Pancreas (tissue), 10 donors: ENCODE measurements at regions not wholly inside any gene's neighbourhood (a gene's known extent, or its start where the extent isn't known, plus 50 kb on each side); places are given as distances from the start of the nearest gene placed in this dataset.
"Not testable (repeated sequence)": the region's sequence is repeated elsewhere in the genome, so short reads cannot be mapped to it uniquely, and the experiment has no call there.

Source experiments
- ATAC-seq, 4 donors: fragments of 200-7000 bp; cut with Tn5 transposase; one replicate each; pipeline versions ENCODE4 v1.8.0 to v1.9.1; 2020; ENCODE audit warnings: mild to moderate bottlenecking in 4 of 4, moderate library complexity in 4 of 4
- DNase-seq, 6 donors: peaks; one replicate each; pipeline ENCODE4 v3.0.0-alpha.2; 2020
- FAIRE-seq: peaks from 2 replicates; lab custom pipeline; 2012; peaks lifted over from hg19 to GRCh38; lab: Jason Lieb, UNC
- H3K27ac ChIP-seq, 4 donors: fragments of 200-600 bp; sonication (generic); 1 replicate in 3 of 4; 2 replicates in 1 of 4; pipeline versions ENCODE4 v1.5.0 to v1.8.0; 2020
- H3K27me3 ChIP-seq, 4 donors: fragments of 200-600 bp; one replicate each; pipeline ENCODE4 v1.8.0; 2021
- H3K36me3 ChIP-seq, 3 donors: fragments of 200-600 bp; sonication (generic) in 1 of 3; one replicate each; pipeline versions ENCODE4 v1.5.0 to v1.8.0; 2020 to 2021
- H3K4me1 ChIP-seq, 3 donors: fragments of 200-600 bp; one replicate each; pipeline ENCODE4 v1.8.0; 2021
- H3K4me3 ChIP-seq, 4 donors: fragments of 200-600 bp; sonication (generic) in 2 of 4; one replicate each; pipeline versions ENCODE4 v1.5.0 to v1.8.0; 2020 to 2021
- H3K9me3 ChIP-seq, 4 donors: fragments of 200-600 bp; one replicate each; pipeline ENCODE4 v1.8.0; 2021
- WGBS, 2 donors: extraction: QIAGEN DNeasy Blood & Tissue Kit; methylation state at CpG; one replicate each; pipeline ENCODE4 v1.1.7; 2013; 5-methylcytosine and 5-hydroxymethylcytosine counted together
- intact Hi-C, 3 donors: fragments of 100-400 bp; cut with DNase I; formaldehyde crosslinking; loops; one replicate each; pipeline versions ENCODE4 v1.11.1 to v1.14.2; 2022
- donor health status: healthy with polysubstance abuse.
- donor health status: DM: no; HTN: no; CAD: no; lungs with moderate emphysema.
- donor health status: DM: no; HTN: no; CAD: no.
- donor health status: control.
- donor health status: control.
- donor health status: Bipolar disorder and iron deficiency.
- donor health status: DM: yes; HTN: yes; CAD: no.
- donor health status: DM: no; HTN: no; CAD: no.
- donor health status: DM: no; HTN: no; CAD: no.
- donor health status: DM: yes; HTN: yes; CAD: no.

DNA sequence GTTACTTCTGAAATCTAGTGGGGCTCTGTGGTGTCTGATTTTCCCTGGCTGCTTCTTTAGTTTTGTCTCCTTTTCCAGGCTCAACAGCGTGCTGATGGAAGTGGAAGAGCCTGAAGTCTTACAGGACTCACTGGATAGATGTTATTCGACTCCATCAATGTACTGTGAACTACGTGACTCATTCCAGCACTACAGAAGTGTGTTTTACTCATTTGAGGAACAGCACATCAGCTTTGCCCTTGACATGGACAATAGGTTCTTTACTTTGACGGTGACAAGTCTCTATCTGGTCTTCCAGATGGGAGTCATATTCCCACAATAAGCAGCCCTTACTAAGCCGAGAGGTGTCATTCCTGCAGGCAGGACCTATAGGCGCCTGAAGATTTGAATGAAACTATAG is 51.1 kb downstream of the NBPF8 start:
- H3K9me3 ChIP-seq, FAIRE-seq, H3K27me3 ChIP-seq, H3K36me3 ChIP-seq, H3K27ac ChIP-seq, intact Hi-C loops, H3K4me3 ChIP-seq, ATAC-seq, H3K4me1 ChIP-seq, DNase-seq: not testable (repeated sequence)
- WGBS, 2 donors: 92 to 97% methylated on average over 5 to 6 of the region's 6 CpGs

DNA sequence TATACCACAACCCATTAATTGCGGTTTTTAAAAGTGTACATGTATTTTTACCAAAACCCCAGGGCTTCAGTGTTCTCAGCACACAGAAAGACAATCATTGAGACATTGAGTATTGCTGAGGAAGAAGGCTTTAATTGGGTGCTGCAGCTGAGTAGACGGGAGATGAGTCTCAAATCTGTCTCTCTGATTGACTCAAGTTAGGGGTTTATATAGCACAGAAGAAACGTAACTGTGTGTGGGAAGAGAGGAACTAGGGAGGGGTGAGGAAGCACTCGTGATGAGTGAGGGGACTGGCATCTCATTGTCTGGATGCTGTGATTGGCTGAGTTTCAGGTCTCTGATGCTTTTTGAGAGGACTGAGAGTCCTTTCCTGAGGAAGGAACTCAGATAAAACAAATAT is 62.8 kb downstream of the NBPF8 start:
- ATAC-seq, H3K36me3 ChIP-seq, FAIRE-seq, DNase-seq, H3K4me3 ChIP-seq, H3K9me3 ChIP-seq, intact Hi-C loops, H3K27ac ChIP-seq, H3K4me1 ChIP-seq, H3K27me3 ChIP-seq: not testable (repeated sequence)
- 82 to 84% methylated on average over 4 of the region's 4 CpGs for WGBS, 2 donors

DNA sequence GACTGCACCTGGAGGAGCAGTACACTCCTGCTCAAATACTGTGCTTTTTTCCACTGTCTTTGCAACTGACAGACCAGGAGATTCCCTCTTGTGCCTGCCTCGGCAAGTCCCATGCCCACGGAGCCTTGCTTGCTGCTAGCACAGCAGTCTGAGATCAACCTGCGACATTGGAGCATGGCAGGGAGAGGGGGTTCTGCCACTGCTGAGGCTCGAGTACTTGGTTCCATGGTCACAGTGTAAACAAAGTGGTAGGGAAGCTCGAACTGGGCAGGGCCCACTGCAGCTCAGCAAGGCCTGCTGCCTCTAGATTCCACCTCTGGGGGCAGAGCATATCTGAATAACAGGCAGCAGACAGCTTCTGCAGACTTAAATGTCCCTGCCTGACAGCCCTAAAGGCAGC is 63.6 kb downstream of the NBPF8 start:
- H3K27me3 ChIP-seq, H3K27ac ChIP-seq, H3K4me3 ChIP-seq, FAIRE-seq, H3K9me3 ChIP-seq, DNase-seq, H3K36me3 ChIP-seq, intact Hi-C loops, ATAC-seq, H3K4me1 ChIP-seq: not testable (repeated sequence)
- 77 to 87% methylated on average over 3 to 5 of the region's 5 CpGs for WGBS, 2 donors

DNA sequence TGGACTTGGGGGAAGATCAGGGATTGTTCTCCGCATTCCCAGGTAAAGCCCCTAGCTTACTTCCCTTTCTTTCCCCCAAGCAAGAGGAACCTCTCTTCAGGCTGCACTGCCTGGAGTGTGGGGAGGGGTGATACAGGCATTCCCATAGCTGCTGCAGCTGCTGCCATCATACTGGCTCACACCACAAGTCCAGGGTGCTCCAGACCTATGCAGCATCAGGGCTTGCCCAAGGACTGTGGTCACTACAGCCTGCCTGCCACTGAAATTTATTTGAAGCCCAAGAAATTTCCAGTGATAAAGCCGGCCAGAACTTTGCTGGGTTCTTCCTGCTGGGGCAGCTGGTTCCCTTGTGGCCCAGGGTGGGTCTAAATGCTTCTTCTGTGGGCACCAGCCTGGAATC is 72.7 kb downstream of the NBPF8 start:
- H3K9me3 ChIP-seq, H3K27me3 ChIP-seq, FAIRE-seq, ATAC-seq, H3K4me3 ChIP-seq, intact Hi-C loops, H3K4me1 ChIP-seq, H3K36me3 ChIP-seq, DNase-seq, H3K27ac ChIP-seq: not testable (repeated sequence)
- 88% methylated on average over 1 of the region's 2 CpGs; no CpG with 5 or more reads in 1 of the 2 donors for WGBS, 2 donors

DNA sequence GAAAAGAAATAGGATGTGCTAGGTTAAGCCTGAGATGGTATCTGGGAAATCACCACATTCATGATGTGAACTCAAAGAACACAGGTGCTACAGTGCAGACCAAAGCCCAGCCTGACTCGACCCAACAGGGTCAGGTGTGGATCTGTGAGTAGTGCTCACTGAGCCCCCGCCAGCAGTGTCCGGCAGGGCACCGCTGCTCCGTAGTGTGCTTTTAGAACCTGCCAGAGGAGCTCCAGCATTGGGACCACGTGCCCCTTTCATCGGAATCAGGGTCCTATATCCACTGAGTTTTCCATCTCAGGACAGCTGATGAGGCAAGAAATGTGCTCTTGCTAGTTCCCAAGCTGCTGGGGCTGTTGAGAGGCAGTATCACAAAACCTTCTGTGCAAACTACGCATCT is 74.4 kb downstream of the NBPF8 start:
- H3K27me3 ChIP-seq, DNase-seq, H3K4me3 ChIP-seq, H3K27ac ChIP-seq, FAIRE-seq, ATAC-seq, intact Hi-C loops, H3K36me3 ChIP-seq, H3K4me1 ChIP-seq, H3K9me3 ChIP-seq: not testable (repeated sequence)
- 95 to 97% methylated on average over 8 of the region's 8 CpGs for WGBS, 2 donors

DNA sequence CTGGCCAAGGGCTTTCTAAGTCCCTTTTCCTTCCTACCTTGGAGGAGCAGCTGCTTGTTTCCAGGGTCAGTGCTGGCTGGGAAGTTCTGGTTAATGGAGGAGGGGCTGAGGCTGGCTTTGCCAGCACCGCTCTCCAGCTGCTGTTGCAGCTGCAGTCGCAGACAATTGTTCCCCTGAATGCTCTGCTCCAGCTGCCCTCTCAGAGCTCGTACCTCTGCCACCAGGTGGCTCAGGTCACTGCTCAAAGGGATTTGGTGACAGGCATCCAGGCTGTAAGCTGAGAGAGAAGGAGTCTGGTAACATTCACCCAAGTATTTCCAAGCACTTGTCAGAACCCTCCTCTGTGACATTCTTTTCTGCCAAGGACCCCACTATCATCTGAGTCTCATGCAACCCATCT is 82.3 kb downstream of the NBPF8 start:
- H3K4me3 ChIP-seq, ATAC-seq, H3K9me3 ChIP-seq, H3K27ac ChIP-seq, intact Hi-C loops, FAIRE-seq, H3K27me3 ChIP-seq, H3K4me1 ChIP-seq, H3K36me3 ChIP-seq, DNase-seq: not testable (repeated sequence)
- WGBS, 2 donors: no CpG with 5 or more reads among the region's 3 CpGs

DNA sequence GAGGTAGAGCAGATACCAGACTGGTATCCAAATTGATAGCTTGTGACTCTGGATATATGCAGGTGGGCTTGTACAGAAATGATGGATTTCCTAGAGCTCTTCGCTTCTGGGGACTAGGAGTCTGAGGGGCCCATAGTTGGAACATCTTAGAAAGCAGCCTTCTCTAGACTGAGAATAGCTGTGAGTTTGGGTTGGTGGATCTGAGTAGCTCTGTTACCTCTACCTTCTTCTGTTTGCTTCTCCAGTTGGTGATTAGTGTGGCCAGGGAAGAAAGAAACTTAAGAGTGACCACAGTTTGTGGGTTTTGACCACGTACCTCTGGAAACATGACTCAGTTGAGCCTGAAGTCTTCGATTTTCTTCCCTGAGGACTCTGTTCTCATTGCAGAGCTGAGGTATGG is 88.4 kb downstream of the NBPF8 start:
- FAIRE-seq, H3K27ac ChIP-seq, H3K4me1 ChIP-seq, H3K27me3 ChIP-seq, ATAC-seq, DNase-seq, H3K36me3 ChIP-seq, H3K9me3 ChIP-seq, H3K4me3 ChIP-seq, intact Hi-C loops: not testable (repeated sequence)
- WGBS, 2 donors: 84 to 90% methylated on average over 2 of the region's 3 CpGs

DNA sequence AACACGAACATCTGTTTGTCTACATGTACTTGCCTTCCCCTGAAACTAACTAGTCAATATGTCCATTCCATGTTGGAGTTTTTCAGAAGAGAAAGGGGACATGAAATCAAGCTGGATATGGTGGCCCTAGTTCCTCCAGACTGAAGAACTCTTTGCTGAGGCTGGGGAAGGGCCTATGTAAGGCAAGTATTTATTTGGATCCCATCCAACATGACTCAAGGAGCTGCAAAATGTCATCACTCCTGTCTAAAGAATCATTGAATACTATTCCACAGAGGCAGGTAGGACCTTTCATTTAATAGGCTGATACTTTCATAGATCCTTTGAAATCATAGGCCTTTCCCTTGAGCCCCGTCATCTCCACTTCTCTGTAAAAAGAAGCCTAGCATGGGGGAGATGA is 91.5 kb downstream of the NBPF8 start:
- H3K9me3 ChIP-seq, ATAC-seq, intact Hi-C loops, H3K4me3 ChIP-seq, H3K36me3 ChIP-seq, H3K27ac ChIP-seq, FAIRE-seq, H3K27me3 ChIP-seq, H3K4me1 ChIP-seq, DNase-seq: not testable (repeated sequence)
- 86 to 90% methylated on average over 2 of the region's 2 CpGs for whole genome bisulfite sequencing, 2 donors

DNA sequence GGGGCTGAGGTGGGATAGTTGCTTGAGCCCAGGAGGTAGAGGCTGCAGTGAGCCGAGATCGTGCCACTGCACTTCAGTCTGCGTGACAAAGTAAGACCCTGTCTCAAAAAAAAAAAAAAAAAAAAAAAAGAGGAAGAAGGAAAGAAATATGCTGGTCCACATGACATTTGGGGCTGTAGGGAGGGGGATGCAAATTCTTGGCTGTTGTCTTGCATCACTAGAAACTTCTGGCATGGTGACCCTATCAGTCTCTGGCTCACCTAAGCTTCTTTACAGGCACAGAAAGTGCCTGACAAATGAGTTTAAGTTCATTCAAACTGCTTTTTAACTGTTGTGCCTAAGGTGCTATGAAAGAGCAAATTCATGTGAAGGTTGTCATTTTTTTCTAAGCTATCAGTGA is 93.5 kb downstream of the NBPF8 start:
- FAIRE-seq: not testable (repeated sequence)

DNA sequence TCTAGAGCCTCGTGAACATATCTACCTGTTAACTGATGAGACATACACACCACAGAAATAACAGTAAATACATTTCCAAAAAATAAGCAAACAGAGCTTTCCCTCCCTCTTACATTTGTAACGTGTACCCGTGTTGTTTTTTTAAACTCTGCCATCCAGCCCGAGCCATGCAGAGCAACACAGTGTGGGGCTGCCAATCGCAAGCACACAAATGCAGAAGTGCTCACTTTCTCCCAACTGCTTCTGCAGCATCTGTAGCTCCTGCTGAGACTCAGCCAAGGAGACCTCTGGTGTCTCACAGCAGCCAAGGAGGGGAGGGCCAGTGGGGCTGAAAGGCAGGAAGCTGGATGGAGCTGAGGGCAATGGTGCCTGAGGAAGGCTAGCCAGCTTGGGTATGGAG is 94.4 kb downstream of the NBPF8 start:
- DNase-seq, H3K9me3 ChIP-seq, FAIRE-seq, H3K27me3 ChIP-seq, H3K4me3 ChIP-seq, H3K27ac ChIP-seq, intact Hi-C loops, ATAC-seq, H3K4me1 ChIP-seq, H3K36me3 ChIP-seq: not testable (repeated sequence)
- WGBS, 2 donors: 77 to 100% methylated on average over 1 of the region's 5 CpGs

More for the DNA sequence above, 93.5 kb downstream of the NBPF8 start:
- H3K36me3 ChIP-seq, H3K27ac ChIP-seq, H3K9me3 ChIP-seq, ATAC-seq, H3K4me3 ChIP-seq, H3K4me1 ChIP-seq, DNase-seq, H3K27me3 ChIP-seq, intact Hi-C loops: not testable (repeated sequence)
- 92 to 97% methylated on average over 3 of the region's 3 CpGs for WGBS, 2 donors

DNA sequence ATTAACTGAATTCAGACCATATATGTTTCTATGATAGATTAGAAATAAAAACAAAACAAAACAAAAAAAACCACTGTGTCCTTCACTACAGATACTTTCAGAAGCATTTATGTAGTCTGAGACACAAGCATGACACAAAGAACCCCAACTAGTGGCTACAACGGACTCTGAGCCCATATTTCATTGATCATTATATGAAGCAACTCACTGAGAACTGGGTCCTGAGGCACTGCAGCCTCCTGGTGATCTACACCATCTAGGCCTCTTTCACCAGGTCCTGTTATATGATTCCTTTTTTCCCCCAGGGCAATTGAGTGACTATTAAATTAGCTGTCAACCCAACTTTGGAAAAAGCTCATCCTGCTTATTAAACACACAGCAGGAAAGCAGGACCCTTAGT is 98.3 kb downstream of the NBPF8 start:
- WGBS, 2 donors: no CpG with 5 or more reads among the region's 1 CpG
- H3K4me1 ChIP-seq, FAIRE-seq, H3K9me3 ChIP-seq, H3K36me3 ChIP-seq, intact Hi-C loops, H3K27ac ChIP-seq, DNase-seq, H3K27me3 ChIP-seq, H3K4me3 ChIP-seq, ATAC-seq: not testable (repeated sequence)

DNA sequence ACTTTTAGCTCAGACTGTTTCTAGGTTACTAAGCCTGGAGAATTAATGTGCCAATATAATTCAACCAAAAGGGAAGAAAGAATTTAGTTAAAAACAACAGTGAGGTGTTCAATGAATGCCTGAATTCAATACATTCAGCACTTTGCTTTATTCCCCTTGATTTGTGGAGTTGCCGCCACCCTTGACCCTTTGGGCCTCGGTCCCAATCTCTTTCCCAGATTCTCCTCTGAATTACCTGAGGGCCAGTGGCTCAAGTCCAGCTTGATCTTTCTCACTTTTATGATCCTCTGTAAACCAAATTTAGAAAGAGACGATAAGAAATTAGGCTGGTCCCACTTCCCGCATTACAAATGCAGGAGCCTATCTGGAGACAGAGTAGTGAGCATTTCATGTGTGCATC is 98.7 kb downstream of the NBPF8 start:
- WGBS, 2 donors: no CpG with 5 or more reads among the region's 4 CpGs
- FAIRE-seq, H3K4me1 ChIP-seq, H3K27me3 ChIP-seq, H3K4me3 ChIP-seq, DNase-seq, H3K36me3 ChIP-seq, ATAC-seq, H3K9me3 ChIP-seq, intact Hi-C loops, H3K27ac ChIP-seq: not testable (repeated sequence)

DNA sequence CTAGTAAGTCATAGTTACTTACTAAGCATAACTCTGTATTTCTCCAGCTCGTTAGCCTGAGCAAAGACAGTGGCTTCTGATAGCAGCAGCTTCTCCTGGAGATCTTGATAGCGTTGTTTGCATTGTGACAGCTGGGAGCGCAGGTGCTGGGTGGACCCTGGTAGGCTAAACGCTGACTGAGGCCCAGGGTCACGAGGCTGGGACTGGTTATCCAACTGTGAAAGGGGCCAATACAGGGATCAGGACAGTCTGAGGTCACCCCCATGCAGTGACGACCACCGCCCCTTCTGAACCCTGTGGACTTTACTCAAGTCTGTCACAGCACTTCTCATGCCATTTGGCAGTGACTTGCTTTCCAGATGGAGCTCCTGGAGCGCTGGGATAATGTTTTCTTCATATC is 104.4 kb downstream of the NBPF8 start:
- H3K9me3 ChIP-seq, H3K27ac ChIP-seq, H3K27me3 ChIP-seq, FAIRE-seq, ATAC-seq, H3K36me3 ChIP-seq, H3K4me3 ChIP-seq, H3K4me1 ChIP-seq, intact Hi-C loops, DNase-seq: not testable (repeated sequence)
- 56 to 76% methylated on average over 1 to 2 of the region's 8 CpGs for WGBS, 2 donors
